Activated CD4-positive, alpha-beta T cell treated with anti-CD3 and anti-CD28 coated beads, Interleukin-2, amount 50 U/mL, for 1 hour (primary cell): ENCODE measurements at regions not wholly inside any gene's neighbourhood (a gene's known extent, or its start where the extent isn't known, plus 50 kb on each side); places are given as distances from the start of the nearest gene placed in this dataset.
"Not testable (repeated sequence)": the region's sequence is repeated elsewhere in the genome, so short reads cannot be mapped to it uniquely, and the experiment has no call there.

ENCODE experiments used
- DNase-seq: peaks from one replicate; pipeline ENCODE4 v3.0.0-alpha.2; 2020

GRCh38 chr4:124139044-124139443 is 573.5 kb downstream of the ANKRD50 start:
- DNase-seq = no peak

GRCh38 chr4:124143632-124144031 is 568.9 kb downstream of the ANKRD50 start:
- DNase-seq = no peak

GRCh38 chr4:124144238-124144654 is 568.3 kb downstream of the ANKRD50 start:
- DNase-seq = no peak

- DNase-seq = no peak
Measured at GRCh38 chr4:124146068-124146467, 566.5 kb downstream of the ANKRD50 start.

- DNase-seq = no peak
Measured at GRCh38 chr4:124151031-124151430, 561.5 kb downstream of the ANKRD50 start.

- DNase-seq = no peak
Measured at GRCh38 chr4:124152132-124152531, 560.4 kb downstream of the ANKRD50 start.

GRCh38 chr4:124155239-124155638 is 557.3 kb downstream of the ANKRD50 start:
- DNase-seq = no peak

- DNase-seq = no peak
Measured at GRCh38 chr4:124157396-124158083, 555.0 kb downstream of the ANKRD50 start.

GRCh38 chr4:124163401-124163800 is 549.1 kb downstream of the ANKRD50 start:
- no peak for DNase-seq

GRCh38 chr4:124167602-124168001 is 544.9 kb downstream of the ANKRD50 start:
- DNase-seq = no peak

GRCh38 chr4:124169524-124169923 is 543.0 kb downstream of the ANKRD50 start:
- not testable (repeated sequence) for DNase-seq

- no peak for DNase-seq
Measured at GRCh38 chr4:124173912-124174311, 538.6 kb downstream of the ANKRD50 start.

GRCh38 chr4:124177647-124178425 is 534.7 kb downstream of the ANKRD50 start:
- DNase-seq = no peak

GRCh38 chr4:124178449-124179021 is 534.0 kb downstream of the ANKRD50 start:
- no peak for DNase-seq

GRCh38 chr4:124179506-124180186 is 532.9 kb downstream of the ANKRD50 start:
- DNase-seq = no peak

- DNase-seq = no peak
Measured at GRCh38 chr4:124181039-124181438, 531.5 kb downstream of the ANKRD50 start.

GRCh38 chr4:124183231-124183630 is 529.3 kb downstream of the ANKRD50 start:
- no peak for DNase-seq

GRCh38 chr4:124183926-124184325 is 528.6 kb downstream of the ANKRD50 start:
- no peak for DNase-seq

GRCh38 chr4:124184792-124185191 is 527.7 kb downstream of the ANKRD50 start:
- DNase-seq = no peak

- no peak for DNase-seq
Measured at GRCh38 chr4:124188595-124188994, 523.9 kb downstream of the ANKRD50 start.

GRCh38 chr4:124189545-124189944 is 523.0 kb downstream of the ANKRD50 start:
- DNase-seq = no peak

- no peak for DNase-seq
Measured at GRCh38 chr4:124191329-124191728, 521.2 kb downstream of the ANKRD50 start.

- no peak for DNase-seq
Measured at GRCh38 chr4:124192544-124192943, 520.0 kb downstream of the ANKRD50 start.
